ENCODE measurements at regions not wholly inside any gene's neighbourhood (a gene's known extent, or its start where the extent isn't known, plus 50 kb on each side); places are given as distances from the start of the nearest gene placed in this dataset.

DNA sequence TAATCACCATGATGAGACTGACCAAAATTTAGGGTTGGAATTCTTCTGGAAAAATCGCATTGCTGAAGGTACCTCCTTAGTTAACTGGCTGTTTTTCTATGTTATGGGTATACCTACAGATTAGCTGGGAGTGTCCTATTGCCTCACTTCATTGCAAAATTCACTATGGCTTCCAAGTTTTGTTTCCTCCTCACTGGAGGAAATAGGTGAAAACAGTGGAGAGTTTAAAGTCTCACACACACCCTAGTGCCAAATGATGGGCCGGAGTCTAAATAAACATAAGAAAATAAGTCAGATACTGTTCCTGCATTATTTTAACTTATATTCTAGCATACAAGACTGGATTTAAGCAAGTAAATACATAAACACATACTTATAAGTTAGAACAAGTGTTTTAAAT lies 98.2 kb downstream of the AHR start:
- H3K9me3 Mint-ChIP-seq = peaks cover 17 to 25% (median 22%) of the 10 kb centered on the region in 7 donors
- H3K27ac Mint-ChIP-seq = peak overlapping the region in 1 of 7 donors; percentile 50
- Histone ChIP-seq H3K4me1 (ENCODE audit: control insufficient read depth in 1 of 2, insufficient read depth in 2 of 2, low read length in 2 of 2) (peaks cover 40 to 52% of the 10 kb centered on the region in 2 donors), H2AFZ (ENCODE audit: insufficient read depth, low read depth, low read length, poor library complexity, severe bottlenecking) (no peak overlapping the region), H3K4me3 (replicated peaks in 1 of 3; ENCODE audit: low read depth in 2 of 3, low read length in 3 of 3) (no peak overlapping the region), H3K9ac (ENCODE audit: insufficient read depth, low read length, poor library complexity, severe bottlenecking) (no peak overlapping the region), H3K9me3 (replicated peaks in 1 of 2; ENCODE audit: control insufficient read depth in 1 of 2, insufficient read depth in 1 of 2, low read length in 2 of 2) (peaks cover 11 to 16% of the 10 kb centered on the region in 2 donors), H4K20me1 (ENCODE audit: insufficient read depth, low read length) (no peaks in the 10 kb centered on the region), H3K4me2 (replicated peaks; ENCODE audit: extremely low read depth, low read length, poor library complexity, severe bottlenecking) (peak overlapping the region; percentile 0), H3K27ac (ENCODE audit: low read depth in 1 of 2, low read length in 2 of 2) (peak overlapping the region in 1 of 2 donors; percentile 49), H3K36me3 (replicated peaks in 1 of 2; ENCODE audit: control insufficient read depth in 1 of 2, insufficient read depth in 2 of 2, low read length in 2 of 2) (no peaks in the 10 kb centered on the region), H3K27me3 (ENCODE audit: control insufficient read depth in 2 of 2, insufficient read depth in 2 of 2, low read length in 2 of 2) (no peaks in the 10 kb centered on the region), H3K79me2 (ENCODE audit: insufficient read depth, low read length) (no peaks in the 10 kb centered on the region)
- peaks cover 50% of the 10 kb centered on the region for H3K4me1 Mint-ChIP-seq
- intact Hi-C loops (cut with micrococcal nuclease) = no loop called here
- peaks cover 2 to 9% of the 10 kb centered on the region in 2 donors for H3K36me3 Mint-ChIP-seq
- WGBS (ENCODE audit: insufficient coverage) = 60% methylated on average over 1 of the region's 2 CpGs
- TF ChIP-seq, protein P1, sequence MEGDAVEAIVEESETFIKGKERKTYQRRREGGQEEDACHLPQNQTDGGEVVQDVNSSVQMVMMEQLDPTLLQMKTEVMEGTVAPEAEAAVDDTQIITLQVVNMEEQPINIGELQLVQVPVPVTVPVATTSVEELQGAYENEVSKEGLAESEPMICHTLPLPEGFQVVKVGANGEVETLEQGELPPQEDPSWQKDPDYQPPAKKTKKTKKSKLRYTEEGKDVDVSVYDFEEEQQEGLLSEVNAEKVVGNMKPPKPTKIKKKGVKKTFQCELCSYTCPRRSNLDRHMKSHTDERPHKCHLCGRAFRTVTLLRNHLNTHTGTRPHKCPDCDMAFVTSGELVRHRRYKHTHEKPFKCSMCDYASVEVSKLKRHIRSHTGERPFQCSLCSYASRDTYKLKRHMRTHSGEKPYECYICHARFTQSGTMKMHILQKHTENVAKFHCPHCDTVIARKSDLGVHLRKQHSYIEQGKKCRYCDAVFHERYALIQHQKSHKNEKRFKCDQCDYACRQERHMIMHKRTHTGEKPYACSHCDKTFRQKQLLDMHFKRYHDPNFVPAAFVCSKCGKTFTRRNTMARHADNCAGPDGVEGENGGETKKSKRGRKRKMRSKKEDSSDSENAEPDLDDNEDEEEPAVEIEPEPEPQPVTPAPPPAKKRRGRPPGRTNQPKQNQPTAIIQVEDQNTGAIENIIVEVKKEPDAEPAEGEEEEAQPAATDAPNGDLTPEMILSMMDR (IDR thresholded peaks at IDR 0.05) = no peak
- no peaks in the 10 kb centered on the region for H3K27me3 Mint-ChIP-seq (ENCODE audit: low read depth in 3 of 3)
- DNase-seq = peak in 2 of 3 donors; percentile 12 to 36
- H3K4me3 Mint-ChIP-seq = no peak overlapping the region

DNA sequence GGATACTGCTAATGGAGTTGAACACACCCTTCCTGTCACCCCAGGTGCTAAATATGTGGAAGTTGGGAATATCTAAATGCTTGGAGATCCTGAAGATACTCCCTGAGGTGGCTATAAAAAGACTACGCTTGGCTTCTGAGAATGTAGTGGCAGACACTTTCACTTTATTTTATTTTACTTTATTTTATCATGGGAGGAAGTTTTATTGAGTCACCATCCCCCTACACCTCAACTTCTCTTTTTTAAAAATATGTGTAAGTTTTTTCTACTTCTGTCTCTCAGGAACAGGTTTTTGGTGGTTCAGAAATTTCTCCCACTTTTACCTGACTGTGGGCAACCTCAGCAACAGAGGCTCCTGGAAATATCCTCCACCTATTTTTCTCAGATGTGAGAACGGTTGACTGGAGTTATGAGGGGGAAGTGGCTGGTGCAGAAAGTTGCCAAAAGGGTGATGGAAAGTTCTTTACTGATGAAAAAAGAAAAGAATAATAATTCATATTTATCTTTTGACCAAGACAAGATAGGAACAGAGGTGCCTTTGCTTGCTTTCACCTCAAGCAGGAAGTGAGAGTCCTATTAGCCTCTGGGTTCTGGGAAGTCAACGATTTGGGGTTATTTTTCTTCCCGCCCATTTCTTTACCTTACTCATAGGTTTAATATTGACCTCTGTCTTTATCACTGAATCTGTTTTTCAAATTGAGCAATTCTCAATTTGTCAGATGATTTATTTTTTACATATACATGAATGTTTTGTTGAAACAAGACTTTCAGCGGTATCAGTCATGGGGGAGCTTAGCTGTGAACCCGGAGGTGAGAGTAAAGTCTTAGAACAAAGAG lies 103.6 kb downstream of the AHR start:
- Histone ChIP-seq H3K9ac (ENCODE audit: insufficient read depth, low read length, poor library complexity, severe bottlenecking) (no peak overlapping the region), H2AFZ (ENCODE audit: insufficient read depth, low read depth, low read length, poor library complexity, severe bottlenecking) (peak overlapping the region; percentile 37), H3K27ac (ENCODE audit: low read depth in 1 of 2, low read length in 2 of 2) (peak overlapping the region in 1 of 2 donors; percentile 76), H3K36me3 (replicated peaks in 1 of 2; ENCODE audit: control insufficient read depth in 1 of 2, insufficient read depth in 2 of 2, low read length in 2 of 2) (no peaks in the 10 kb centered on the region), H4K20me1 (ENCODE audit: insufficient read depth, low read length) (no peaks in the 10 kb centered on the region), H3K4me2 (replicated peaks; ENCODE audit: extremely low read depth, low read length, poor library complexity, severe bottlenecking) (peak overlapping the region; percentile 73), H3K4me1 (ENCODE audit: control insufficient read depth in 1 of 2, insufficient read depth in 2 of 2, low read length in 2 of 2) (peaks cover 64 to 73% of the 10 kb centered on the region in 2 donors), H3K9me3 (replicated peaks in 1 of 2; ENCODE audit: control insufficient read depth in 1 of 2, insufficient read depth in 1 of 2, low read length in 2 of 2) (no peaks in the 10 kb centered on the region), H3K4me3 (replicated peaks in 1 of 3; ENCODE audit: low read depth in 2 of 3, low read length in 3 of 3) (peak overlapping the region; percentile 11 to 70 (median 65)), H3K27me3 (ENCODE audit: control insufficient read depth in 2 of 2, insufficient read depth in 2 of 2, low read length in 2 of 2) (no peaks in the 10 kb centered on the region), H3K79me2 (ENCODE audit: insufficient read depth, low read length) (no peaks in the 10 kb centered on the region)
- WGBS (ENCODE audit: insufficient coverage) = 80% methylated on average over 1 of the region's 6 CpGs
- Mint-ChIP-seq H3K4me1 (peaks cover 72% of the 10 kb centered on the region), H3K4me3 (peak overlapping the region; percentile 62 to 72), H3K27ac (peak overlapping the region; percentile 76 to 95 (median 90)), H3K9me3 (no peaks in the 10 kb centered on the region), H3K27me3 (ENCODE audit: low read depth in 3 of 3) (no peaks in the 10 kb centered on the region), H3K36me3 (no peaks in the 10 kb centered on the region)
- TF ChIP-seq, protein P1 (IDR thresholded peaks at IDR 0.05) = no peak
- DNase-seq = peak; percentile 36 to 58 (median 42)
- intact Hi-C loops (cut with micrococcal nuclease) = loop anchor here (10.0 kb wide), 3 partner anchors 47 to 133 kb away; no protein-coding TSS in a partner anchor

Measured in CD14-positive monocyte (primary cell).